HepG2 (cell line): ENCODE measurements at regions not wholly inside any gene's neighbourhood (a gene's known extent, or its start where the extent isn't known, plus 50 kb on each side); places are given as distances from the start of the nearest gene placed in this dataset.

Source experiments
- ATAC-seq: fragments of 200-7000 bp; cut with Tn5 transposase; 3 replicates; pipeline ENCODE4 v1.9.1; 2020; ENCODE audit warnings: mild to moderate bottlenecking, moderate library complexity
- BruUV-seq: library from RNA; stranded (reverse); fragments of 400-500 nt; replicated peaks from 2 replicates; lab custom pipeline; 2021; lab: Mats Ljungman, UMichigan
- CTCF ChIA-PET: fragments of 300-600 bp; formaldehyde crosslinking; extraction: SDS; loops from one replicate; lab custom pipeline; 2021; ENCODE audit warnings: low total read pairs, inconsistent platforms, low intra/inter-chr PET ratio; lab: Yijun Ruan, JAX
- POLR2A ChIA-PET: fragments of 350-600 bp; sonication (Branson Sonifier 250); formaldehyde crosslinking; loops from one replicate; lab custom pipeline; 2020; ENCODE audit warnings: antibody characterized with exemption, inconsistent platforms; lab: Yijun Ruan, JAX
- DNase-seq: peaks from one replicate; pipeline ENCODE4 v3.0.0-alpha.2; 2015; ENCODE audit warnings: low spot score
- FAIRE-seq: peaks from 3 replicates; lab custom pipeline; 2011; peaks lifted over from hg19 to GRCh38; lab: Jason Lieb, UNC
- H2AFZ ChIP-seq: one replicate; pipeline ENCODE4 v1.6.1; 2011; ENCODE audit warnings: low read length, inconsistent platforms
- H3K27ac ChIP-seq: fragments of 300-600 bp; 3 replicates; pipeline ENCODE4 v1.8.0; 2011; ENCODE audit warnings: mixed run types, mild to moderate bottlenecking, mixed read lengths, low read length, inconsistent platforms; ENCODE audit not compliant: insufficient read depth; ENCODE audit errors: extremely low read length
- H3K27me3 ChIP-seq, 2 experiments: fragments of 200-600 bp in 1 of 2; 2 replicates in 1 of 2; 3 replicates in 1 of 2; pipeline versions ENCODE4 v1.6.0 to v1.8.0; 2011; ENCODE audit warnings: low read length in 2 of 2, mild to moderate bottlenecking in 2 of 2, moderate library complexity in 2 of 2, inconsistent platforms in 1 of 2; ENCODE audit not compliant: insufficient read depth in 2 of 2, control insufficient read depth in 1 of 2
- H3K36me3 ChIP-seq, 2 experiments: fragments of 200-600 bp in 1 of 2; replicated peaks in 1 of 2; 2 replicates in 1 of 2; 3 replicates in 1 of 2; pipeline versions ENCODE4 v1.5.1 to v1.8.0; 2011; ENCODE audit warnings: low read length in 2 of 2, inconsistent platforms in 1 of 2; ENCODE audit not compliant: insufficient read depth in 2 of 2, control insufficient read depth in 1 of 2
- H3K4me1 ChIP-seq: 2 replicates; pipeline ENCODE4 v1.5.1; 2012; ENCODE audit warnings: low read length, inconsistent platforms; ENCODE audit not compliant: insufficient read depth
- H3K4me2 ChIP-seq: 2 replicates; pipeline ENCODE4 v1.6.0; 2011; ENCODE audit warnings: low read depth, low read length, inconsistent platforms
- H3K4me3 ChIP-seq, 3 experiments: fragments of 200-600 bp in 1 of 3; sonication (generic), shearing (Covaris generic) in 1 of 3; replicated peaks in 1 of 3; 2 replicates each; pipeline ENCODE4 v1.5.1; 2011 to 2016; ENCODE audit warnings: low read length in 3 of 3, inconsistent platforms in 2 of 3, low read depth in 2 of 3, mild to moderate bottlenecking in 2 of 3, control low read depth in 1 of 3, mixed read lengths in 1 of 3; ENCODE audit not compliant: insufficient read depth in 1 of 3
- H3K79me2 ChIP-seq: one replicate; pipeline ENCODE4 v1.6.1; 2011; ENCODE audit warnings: low read length, inconsistent platforms; ENCODE audit not compliant: insufficient read depth
- H3K9ac ChIP-seq: 2 replicates; pipeline ENCODE4 v1.6.0; 2011; ENCODE audit warnings: mild to moderate bottlenecking, low read depth, low read length, inconsistent platforms; ENCODE audit not compliant: insufficient read depth
- H3K9me3 ChIP-seq: 2 replicates; pipeline ENCODE4 v1.5.1; 2012; ENCODE audit warnings: mild to moderate bottlenecking, low read length
- H4K20me1 ChIP-seq: 2 replicates; pipeline ENCODE4 v1.6.0; 2011; ENCODE audit warnings: inconsistent platforms, mild to moderate bottlenecking, low read length, moderate library complexity; ENCODE audit not compliant: insufficient read depth
- DR1 ChIP-seq: sonication (generic); formaldehyde crosslinking; IDR thresholded peaks from 2 replicates; pipeline ENCODE4 v1.8.0; 2021; ENCODE audit warnings: mild to moderate bottlenecking, missing genetic modification reagents, inconsistent platforms
- GZF1 ChIP-seq: sonication (generic); formaldehyde crosslinking; IDR thresholded peaks from 2 replicates; pipeline ENCODE4 v1.5.1; 2020; ENCODE audit warnings: mild to moderate bottlenecking, missing genetic modification reagents
- KDM4B ChIP-seq: sonication (generic); formaldehyde crosslinking; IDR thresholded peaks from 2 replicates; pipeline ENCODE4 v1.4.0; 2020; ENCODE audit warnings: missing genetic modification reagents
- NCOA5 ChIP-seq: sonication (generic); formaldehyde crosslinking; IDR thresholded peaks from 2 replicates; pipeline ENCODE4 v1.4.0; 2020; ENCODE audit warnings: missing genetic modification reagents
- RARG ChIP-seq: sonication (generic); formaldehyde crosslinking; IDR thresholded peaks from 2 replicates; pipeline ENCODE4 v1.4.0; 2020; ENCODE audit warnings: low read depth, mild to moderate bottlenecking, missing genetic modification reagents
- ZNF207 ChIP-seq: fragments of 450-650 bp; IDR thresholded peaks from 2 replicates; pipeline ENCODE4 v1.6.1; 2016; ENCODE audit warnings: antibody characterized with exemption, borderline replicate concordance
- ZNF34 ChIP-seq: sonication (generic); formaldehyde crosslinking; IDR thresholded peaks from 2 replicates; pipeline ENCODE4 v1.4.0; 2020; ENCODE audit warnings: mild to moderate bottlenecking, missing genetic modification reagents, borderline replicate concordance
- WGBS: methylation state at CpG from one replicate; pipeline ENCODE4 v1.1.6; 2017; ENCODE audit warnings: low lambda C conversion rate; 5-methylcytosine and 5-hydroxymethylcytosine counted together
- in situ Hi-C: cut with HindIII; loops from 2 replicates; pipeline ENCODE4 v1.10.0; 2017; ENCODE audit warnings: low pct_unique_long_range_greater_than_20kb; ENCODE audit not compliant: extremely low pct_ligation_motif_present
- intact Hi-C: fragments of 100-400 bp; cut with micrococcal nuclease; formaldehyde crosslinking; loops from one replicate; pipeline ENCODE4 v1.10.0; 2022; ENCODE audit not compliant: unreplicated experiment
- TF ChIP-seq, protein P1 (sequence below): IDR thresholded peaks from 2 replicates; pipeline ENCODE4 v1.6.1; 2016
- TF ChIP-seq, protein P2 (sequence below): sonication (generic); formaldehyde crosslinking; IDR thresholded peaks from 2 replicates; pipeline ENCODE4 v1.5.0; 2020; ENCODE audit warnings: mild to moderate bottlenecking, missing genetic modification reagents
- TF ChIP-seq, protein P3 (sequence below): sonication (generic); formaldehyde crosslinking; IDR thresholded peaks from 2 replicates; pipeline ENCODE4 v1.4.0; 2020; ENCODE audit warnings: low read depth, missing genetic modification reagents

DNA sequence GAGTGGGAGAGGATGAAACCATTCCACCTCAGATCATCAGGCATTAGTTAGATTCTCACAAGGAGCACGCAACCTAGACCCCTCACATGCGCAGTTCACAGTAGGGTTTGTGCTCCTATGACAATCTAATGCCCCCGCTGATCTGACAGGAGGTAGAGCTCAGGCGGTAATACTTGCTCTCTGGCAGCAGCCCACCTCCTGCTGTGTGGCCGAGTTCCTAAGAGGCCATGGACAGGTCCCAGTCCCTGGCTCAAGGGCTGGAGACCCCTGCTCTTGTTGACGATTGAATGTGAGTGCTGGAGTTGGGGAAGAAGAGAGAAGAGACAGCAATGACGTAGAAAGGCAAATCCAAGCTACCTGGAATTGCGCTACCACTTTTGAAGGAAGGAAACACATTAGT lies 267.2 kb downstream of the TFEC start:
- H3K79me2 ChIP-seq = no peaks in the 10 kb centered on the region
- POLR2A ChIA-PET = no interaction called here
- no peak for DNase-seq
- H3K27ac ChIP-seq = no peak overlapping the region
- H3K4me1 ChIP-seq = no peaks in the 10 kb centered on the region
- TF ChIP-seq KDM4B (CRISPR knock-in tag) = no peak
- TF ChIP-seq, protein P1, sequence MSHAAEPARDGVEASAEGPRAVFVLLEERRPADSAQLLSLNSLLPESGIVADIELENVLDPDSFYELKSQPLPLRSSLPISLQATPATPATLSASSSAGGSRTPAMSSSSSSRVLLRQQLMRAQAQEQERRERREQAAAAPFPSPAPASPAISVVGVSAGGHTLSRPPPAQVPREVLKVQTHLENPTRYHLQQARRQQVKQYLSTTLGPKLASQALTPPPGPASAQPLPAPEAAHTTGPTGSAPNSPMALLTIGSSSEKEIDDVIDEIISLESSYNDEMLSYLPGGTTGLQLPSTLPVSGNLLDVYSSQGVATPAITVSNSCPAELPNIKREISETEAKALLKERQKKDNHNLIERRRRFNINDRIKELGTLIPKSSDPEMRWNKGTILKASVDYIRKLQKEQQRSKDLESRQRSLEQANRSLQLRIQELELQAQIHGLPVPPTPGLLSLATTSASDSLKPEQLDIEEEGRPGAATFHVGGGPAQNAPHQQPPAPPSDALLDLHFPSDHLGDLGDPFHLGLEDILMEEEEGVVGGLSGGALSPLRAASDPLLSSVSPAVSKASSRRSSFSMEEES = no peak
- TF ChIP-seq ZNF34 (CRISPR knock-in tag) = no peak
- TF ChIP-seq ZNF207 = no peak
- TF ChIP-seq, protein P2, sequence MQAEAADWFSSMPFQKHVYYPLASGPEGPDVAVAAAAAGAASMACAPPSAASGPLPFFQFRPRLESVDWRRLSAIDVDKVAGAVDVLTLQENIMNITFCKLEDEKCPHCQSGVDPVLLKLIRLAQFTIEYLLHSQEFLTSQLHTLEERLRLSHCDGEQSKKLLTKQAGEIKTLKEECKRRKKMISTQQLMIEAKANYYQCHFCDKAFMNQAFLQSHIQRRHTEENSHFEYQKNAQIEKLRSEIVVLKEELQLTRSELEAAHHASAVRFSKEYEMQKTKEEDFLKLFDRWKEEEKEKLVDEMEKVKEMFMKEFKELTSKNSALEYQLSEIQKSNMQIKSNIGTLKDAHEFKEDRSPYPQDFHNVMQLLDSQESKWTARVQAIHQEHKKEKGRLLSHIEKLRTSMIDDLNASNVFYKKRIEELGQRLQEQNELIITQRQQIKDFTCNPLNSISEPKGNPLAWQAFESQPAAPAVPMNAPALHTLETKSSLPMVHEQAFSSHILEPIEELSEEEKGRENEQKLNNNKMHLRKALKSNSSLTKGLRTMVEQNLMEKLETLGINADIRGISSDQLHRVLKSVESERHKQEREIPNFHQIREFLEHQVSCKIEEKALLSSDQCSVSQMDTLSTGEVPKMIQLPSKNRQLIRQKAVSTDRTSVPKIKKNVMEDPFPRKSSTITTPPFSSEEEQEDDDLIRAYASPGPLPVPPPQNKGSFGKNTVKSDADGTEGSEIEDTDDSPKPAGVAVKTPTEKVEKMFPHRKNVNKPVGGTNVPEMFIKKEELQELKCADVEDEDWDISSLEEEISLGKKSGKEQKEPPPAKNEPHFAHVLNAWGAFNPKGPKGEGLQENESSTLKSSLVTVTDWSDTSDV = no peak
- no peak for TF ChIP-seq RARG
- TF ChIP-seq, protein P3, sequence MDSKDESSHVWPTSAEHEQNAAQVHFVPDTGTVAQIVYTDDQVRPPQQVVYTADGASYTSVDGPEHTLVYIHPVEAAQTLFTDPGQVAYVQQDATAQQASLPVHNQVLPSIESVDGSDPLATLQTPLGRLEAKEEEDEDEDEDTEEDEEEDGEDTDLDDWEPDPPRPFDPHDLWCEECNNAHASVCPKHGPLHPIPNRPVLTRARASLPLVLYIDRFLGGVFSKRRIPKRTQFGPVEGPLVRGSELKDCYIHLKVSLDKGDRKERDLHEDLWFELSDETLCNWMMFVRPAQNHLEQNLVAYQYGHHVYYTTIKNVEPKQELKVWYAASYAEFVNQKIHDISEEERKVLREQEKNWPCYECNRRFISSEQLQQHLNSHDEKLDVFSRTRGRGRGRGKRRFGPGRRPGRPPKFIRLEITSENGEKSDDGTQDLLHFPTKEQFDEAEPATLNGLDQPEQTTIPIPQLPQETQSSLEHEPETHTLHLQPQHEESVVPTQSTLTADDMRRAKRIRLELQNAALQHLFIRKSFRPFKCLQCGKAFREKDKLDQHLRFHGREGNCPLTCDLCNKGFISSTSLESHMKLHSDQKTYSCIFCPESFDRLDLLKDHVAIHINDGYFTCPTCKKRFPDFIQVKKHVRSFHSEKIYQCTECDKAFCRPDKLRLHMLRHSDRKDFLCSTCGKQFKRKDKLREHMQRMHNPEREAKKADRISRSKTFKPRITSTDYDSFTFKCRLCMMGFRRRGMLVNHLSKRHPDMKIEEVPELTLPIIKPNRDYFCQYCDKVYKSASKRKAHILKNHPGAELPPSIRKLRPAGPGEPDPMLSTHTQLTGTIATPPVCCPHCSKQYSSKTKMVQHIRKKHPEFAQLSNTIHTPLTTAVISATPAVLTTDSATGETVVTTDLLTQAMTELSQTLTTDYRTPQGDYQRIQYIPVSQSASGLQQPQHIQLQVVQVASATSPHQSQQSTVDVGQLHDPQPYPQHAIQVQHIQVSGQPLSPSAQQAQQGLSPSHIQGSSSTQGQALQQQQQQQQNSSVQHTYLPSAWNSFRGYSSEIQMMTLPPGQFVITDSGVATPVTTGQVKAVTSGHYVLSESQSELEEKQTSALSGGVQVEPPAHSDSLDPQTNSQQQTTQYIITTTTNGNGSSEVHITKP (CRISPR knock-in tag) = no peak
- TF ChIP-seq GZF1 = no peak
- no peak for TF ChIP-seq NCOA5 (CRISPR knock-in tag)
- TF ChIP-seq DR1 (CRISPR knock-in tag) = no peak
- H3K27me3 ChIP-seq = no peaks in the 10 kb centered on the region; a peak in 1 of 5 replicates
- CTCF ChIA-PET = no interaction called here
- no peak overlapping the region for H3K9ac ChIP-seq
- no peak overlapping the region for H3K4me2 ChIP-seq
- WGBS = 38% methylated on average over 8 of the region's 8 CpGs
- intact Hi-C loops = no loop called here
- no peaks in the 10 kb centered on the region for H3K9me3 ChIP-seq
- in situ Hi-C loops = no loop called here
- ATAC-seq = no peak
- no peak overlapping the region for H2AFZ ChIP-seq
- no peaks in the 10 kb centered on the region for H3K36me3 ChIP-seq
- H4K20me1 ChIP-seq = no peaks in the 10 kb centered on the region
- no TSS peak for BruUV-seq
- H3K4me3 ChIP-seq = no peak overlapping the region
- no peak for FAIRE-seq
